ENCODE measurements at regions not wholly inside any gene's neighbourhood (a gene's known extent, or its start where the extent isn't known, plus 50 kb on each side); places are given as distances from the start of the nearest gene placed in this dataset.
A peak's percentile ranks its signal among the peaks of the same experiment; 100 is the strongest.

DNA sequence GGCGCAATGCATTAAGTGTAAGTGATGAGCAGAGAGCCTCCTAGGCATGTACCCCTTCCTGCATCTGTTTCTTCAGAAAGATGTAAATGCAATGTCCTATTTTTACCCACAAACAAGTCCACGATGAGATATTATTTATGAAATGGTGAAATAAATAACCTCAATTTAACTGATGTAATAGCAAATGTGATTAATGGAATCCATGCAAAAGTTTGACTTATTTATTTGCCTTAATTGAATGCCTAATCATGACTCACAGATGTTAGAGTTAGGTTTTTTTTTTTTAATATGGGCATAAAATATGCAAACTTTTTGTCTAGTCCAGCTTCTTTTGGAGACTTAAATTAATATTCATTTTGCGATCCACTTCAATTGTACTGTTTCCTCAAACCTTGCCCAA lies 67.7 kb upstream of the ITGA4 start:
- TF ChIP-seq, protein P1, sequence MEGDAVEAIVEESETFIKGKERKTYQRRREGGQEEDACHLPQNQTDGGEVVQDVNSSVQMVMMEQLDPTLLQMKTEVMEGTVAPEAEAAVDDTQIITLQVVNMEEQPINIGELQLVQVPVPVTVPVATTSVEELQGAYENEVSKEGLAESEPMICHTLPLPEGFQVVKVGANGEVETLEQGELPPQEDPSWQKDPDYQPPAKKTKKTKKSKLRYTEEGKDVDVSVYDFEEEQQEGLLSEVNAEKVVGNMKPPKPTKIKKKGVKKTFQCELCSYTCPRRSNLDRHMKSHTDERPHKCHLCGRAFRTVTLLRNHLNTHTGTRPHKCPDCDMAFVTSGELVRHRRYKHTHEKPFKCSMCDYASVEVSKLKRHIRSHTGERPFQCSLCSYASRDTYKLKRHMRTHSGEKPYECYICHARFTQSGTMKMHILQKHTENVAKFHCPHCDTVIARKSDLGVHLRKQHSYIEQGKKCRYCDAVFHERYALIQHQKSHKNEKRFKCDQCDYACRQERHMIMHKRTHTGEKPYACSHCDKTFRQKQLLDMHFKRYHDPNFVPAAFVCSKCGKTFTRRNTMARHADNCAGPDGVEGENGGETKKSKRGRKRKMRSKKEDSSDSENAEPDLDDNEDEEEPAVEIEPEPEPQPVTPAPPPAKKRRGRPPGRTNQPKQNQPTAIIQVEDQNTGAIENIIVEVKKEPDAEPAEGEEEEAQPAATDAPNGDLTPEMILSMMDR (conservative IDR thresholded peaks at IDR 0.05; ENCODE audit: control insufficient read depth, insufficient read depth, low read depth, low read length), result no peak
- DNase-seq (ENCODE audit: low read depth), result no peak
- no peak overlapping the region for H3K4me3 ChIP-seq (ENCODE audit: control insufficient read depth, low read depth, low read length)

GRCh38 chr2:181393472-181393871 lies 63.7 kb upstream of the ITGA4 start:
- peak; percentile 53 for DNase-seq (ENCODE audit: low read depth)
- peak overlapping the region; percentile 20 for H3K4me3 ChIP-seq (ENCODE audit: control insufficient read depth, low read depth, low read length)
- TF ChIP-seq, protein P1 (conservative IDR thresholded peaks at IDR 0.05; ENCODE audit: control insufficient read depth, insufficient read depth, low read depth, low read length), result no peak

GRCh38 chr2:181394741-181395437 lies 62.3 kb upstream of the ITGA4 start:
- TF ChIP-seq, protein P1 (conservative IDR thresholded peaks at IDR 0.05; ENCODE audit: control insufficient read depth, insufficient read depth, low read depth, low read length), result no peak
- DNase-seq (ENCODE audit: low read depth), result no peak
- no peak overlapping the region for H3K4me3 ChIP-seq (ENCODE audit: control insufficient read depth, low read depth, low read length)

DNA sequence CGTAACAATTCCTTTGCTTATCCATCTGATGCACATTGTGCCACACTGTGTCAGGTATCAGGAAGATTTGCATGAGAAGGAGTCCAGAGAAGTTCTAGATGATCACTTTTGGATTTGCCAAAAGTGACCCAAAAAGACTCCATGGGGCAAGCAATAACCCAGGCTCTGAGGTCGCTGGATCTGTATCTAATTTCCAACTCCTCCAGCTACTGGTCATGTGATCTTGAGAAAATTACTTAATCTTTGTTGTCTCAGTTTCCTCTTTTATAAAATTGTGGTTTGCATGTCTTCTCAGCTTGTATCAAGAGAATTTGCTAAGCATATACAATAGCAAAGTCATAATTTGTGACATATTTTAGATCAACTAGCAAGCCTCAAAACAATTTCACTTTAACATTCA lies 61.3 kb upstream of the ITGA4 start:
- TF ChIP-seq, protein P1 (conservative IDR thresholded peaks at IDR 0.05; ENCODE audit: control insufficient read depth, insufficient read depth, low read depth, low read length), result no peak
- DNase-seq (ENCODE audit: low read depth), result no peak
- H3K4me3 ChIP-seq (ENCODE audit: control insufficient read depth, low read depth, low read length), result no peak overlapping the region

GRCh38 chr2:181396256-181397123 lies 60.7 kb upstream of the ITGA4 start:
- TF ChIP-seq, protein P1 (conservative IDR thresholded peaks at IDR 0.05; ENCODE audit: control insufficient read depth, insufficient read depth, low read depth, low read length), result no peak
- peak; percentile 19 for DNase-seq (ENCODE audit: low read depth)

GRCh38 chr2:181397331-181397730 lies 59.9 kb upstream of the ITGA4 start:
- TF ChIP-seq, protein P1 (conservative IDR thresholded peaks at IDR 0.05; ENCODE audit: control insufficient read depth, insufficient read depth, low read depth, low read length), result no peak
- no peak for DNase-seq (ENCODE audit: low read depth)
- no peak overlapping the region for H3K4me3 ChIP-seq (ENCODE audit: control insufficient read depth, low read depth, low read length)

More at GRCh38 chr2:181396256-181397123, 60.7 kb upstream of the ITGA4 start:
- H3K4me3 ChIP-seq (ENCODE audit: control insufficient read depth, low read depth, low read length), result no peak overlapping the region

All from fibroblast of mammary gland (primary cell).